NAMALWA (cell line): ENCODE measurements at regions not wholly inside any gene's neighbourhood (a gene's known extent, or its start where the extent isn't known, plus 50 kb on each side); places are given as distances from the start of the nearest gene placed in this dataset.
A peak's percentile ranks its signal among the peaks of the same experiment; 100 is the strongest.
"Not testable (repeated sequence)": the region's sequence is repeated elsewhere in the genome, so short reads cannot be mapped to it uniquely, and the experiment has no call there.

ENCODE experiments used
- DNase-seq: peaks from one replicate; pipeline ENCODE4 v3.0.0-alpha.2; 2015; ENCODE audit warnings: low spot score

GRCh38 chr2:64251497-64252250 lies 107.5 kb upstream of the PELI1 start:
- no peak for DNase-seq

GRCh38 chr2:64252251-64252978 lies 108.2 kb upstream of the PELI1 start:
- not testable (repeated sequence) for DNase-seq

- DNase-seq, result not testable (repeated sequence)
These were observed 109.2 kb upstream of the PELI1 start for GRCh38 chr2:64253421-64253820.

GRCh38 chr2:64258566-64258965 lies 114.3 kb upstream of the PELI1 start:
- no peak for DNase-seq

DNA sequence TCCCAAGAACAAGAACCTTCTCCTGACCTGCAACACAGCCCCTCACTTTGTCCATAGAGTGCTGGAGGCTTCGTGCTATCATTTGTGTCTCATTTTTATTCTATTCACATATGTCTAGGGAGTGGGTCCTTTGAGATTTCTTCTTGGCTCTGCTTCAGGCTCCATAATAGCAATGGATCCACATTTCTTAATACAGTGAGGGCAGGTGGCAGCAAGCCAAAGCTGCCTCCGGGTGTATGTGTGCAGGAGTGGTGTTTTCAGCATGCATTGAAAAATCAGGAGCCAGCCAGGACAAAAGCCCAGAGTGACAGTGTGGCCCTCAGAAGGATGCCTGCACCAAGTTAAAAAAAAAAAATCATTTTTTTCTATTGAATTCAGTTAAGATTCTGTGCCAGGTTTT lies 115.1 kb upstream of the PELI1 start:
- DNase-seq, result no peak

DNA sequence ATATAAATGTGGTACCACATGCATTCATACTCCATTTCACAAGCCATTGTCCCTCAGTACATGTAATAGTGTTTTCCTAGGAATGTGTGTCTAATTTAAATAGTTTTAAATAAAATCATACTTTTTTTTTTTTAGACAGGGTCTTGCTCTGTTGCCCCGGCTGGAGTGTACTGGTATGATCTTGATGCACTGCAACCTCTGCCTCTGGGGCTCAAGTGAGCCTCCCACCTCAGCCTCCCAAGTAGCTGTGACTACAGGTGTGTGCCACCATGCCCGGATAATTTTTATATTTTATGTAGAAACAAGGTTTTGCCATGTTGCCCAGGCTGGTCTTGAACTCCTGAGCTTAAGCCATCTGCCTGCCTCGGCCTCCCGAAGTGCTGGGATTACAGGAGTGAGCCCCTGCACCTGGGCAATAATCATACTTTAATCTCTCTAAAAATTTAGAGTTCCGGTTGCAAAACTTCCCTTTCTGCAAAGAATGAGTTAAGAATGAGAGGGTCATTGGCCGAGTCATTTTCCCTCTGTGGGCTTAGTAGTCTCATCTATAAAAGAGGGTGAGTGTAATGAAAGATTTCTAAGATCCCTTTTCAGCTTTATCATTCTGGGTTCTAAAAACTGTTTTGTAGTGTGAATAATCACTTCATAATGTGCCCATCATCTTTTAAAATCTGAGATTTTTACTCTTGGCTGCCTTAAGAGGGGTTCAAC lies 116.0 kb upstream of the PELI1 start:
- no peak for DNase-seq

GRCh38 chr2:64260817-64261216 lies 116.6 kb upstream of the PELI1 start:
- peak; percentile 87 for DNase-seq

DNA sequence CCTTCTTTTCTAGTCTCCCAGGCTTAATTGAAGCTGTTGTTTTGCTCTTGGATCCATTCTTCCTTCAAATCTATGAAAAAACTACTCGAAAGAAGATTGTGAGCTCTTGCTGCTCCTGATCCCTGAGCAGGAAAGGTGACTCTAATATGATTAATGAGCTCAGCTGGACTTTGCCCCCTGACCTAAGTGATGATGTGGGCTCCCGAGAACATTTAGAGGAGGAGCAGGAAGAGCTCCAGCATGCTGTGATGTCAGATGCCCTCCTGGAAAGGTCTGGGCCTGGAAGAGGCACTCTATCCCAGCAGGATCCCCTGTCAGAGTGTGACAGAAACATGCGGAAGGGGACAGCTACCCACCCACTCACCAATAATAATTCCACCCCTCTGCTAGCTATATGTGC lies 117.9 kb upstream of the PELI1 start:
- no peak for DNase-seq

- DNase-seq, result no peak
These were observed 118.6 kb upstream of the PELI1 start for GRCh38 chr2:64262816-64263215.

DNA sequence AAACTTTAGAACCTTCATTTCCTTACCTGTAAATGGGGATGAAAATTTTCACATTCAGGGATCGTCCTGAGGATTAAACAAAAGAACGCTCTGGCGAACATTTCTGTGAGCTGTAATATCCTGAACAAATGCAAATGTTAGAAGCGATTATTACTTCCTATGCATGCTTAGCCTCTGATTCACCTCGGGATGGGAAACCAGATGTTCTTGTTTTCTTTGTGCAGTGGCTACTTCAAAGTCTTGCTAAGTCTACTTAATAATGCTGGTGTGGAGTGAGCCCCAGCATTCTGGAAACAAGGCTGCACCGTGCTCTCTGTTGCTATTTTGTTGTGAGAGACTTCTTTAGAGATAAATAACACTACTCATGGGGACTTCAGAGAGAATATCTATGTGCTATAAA lies 119.1 kb upstream of the PELI1 start:
- DNase-seq, result no peak

DNA sequence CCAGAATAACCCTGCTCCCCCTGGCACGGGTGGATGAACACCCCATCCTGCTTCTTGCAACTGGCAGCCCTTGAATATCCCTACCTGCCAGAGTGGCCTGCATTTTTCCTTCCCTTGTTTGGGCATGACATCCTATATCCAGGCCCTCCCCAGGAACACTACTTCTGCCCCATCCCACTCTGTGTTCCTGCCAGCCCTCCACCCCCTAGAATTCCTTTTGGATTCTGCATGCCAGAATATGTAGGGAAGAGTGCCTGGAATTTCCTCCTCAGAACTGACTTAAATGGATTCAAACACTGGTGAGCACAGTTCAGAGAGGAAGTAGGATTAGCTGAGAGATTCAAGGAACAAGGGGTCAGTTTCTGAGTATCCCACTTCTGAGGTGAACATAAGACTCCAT lies 123.5 kb upstream of the PELI1 start:
- DNase-seq, result no peak

DNA sequence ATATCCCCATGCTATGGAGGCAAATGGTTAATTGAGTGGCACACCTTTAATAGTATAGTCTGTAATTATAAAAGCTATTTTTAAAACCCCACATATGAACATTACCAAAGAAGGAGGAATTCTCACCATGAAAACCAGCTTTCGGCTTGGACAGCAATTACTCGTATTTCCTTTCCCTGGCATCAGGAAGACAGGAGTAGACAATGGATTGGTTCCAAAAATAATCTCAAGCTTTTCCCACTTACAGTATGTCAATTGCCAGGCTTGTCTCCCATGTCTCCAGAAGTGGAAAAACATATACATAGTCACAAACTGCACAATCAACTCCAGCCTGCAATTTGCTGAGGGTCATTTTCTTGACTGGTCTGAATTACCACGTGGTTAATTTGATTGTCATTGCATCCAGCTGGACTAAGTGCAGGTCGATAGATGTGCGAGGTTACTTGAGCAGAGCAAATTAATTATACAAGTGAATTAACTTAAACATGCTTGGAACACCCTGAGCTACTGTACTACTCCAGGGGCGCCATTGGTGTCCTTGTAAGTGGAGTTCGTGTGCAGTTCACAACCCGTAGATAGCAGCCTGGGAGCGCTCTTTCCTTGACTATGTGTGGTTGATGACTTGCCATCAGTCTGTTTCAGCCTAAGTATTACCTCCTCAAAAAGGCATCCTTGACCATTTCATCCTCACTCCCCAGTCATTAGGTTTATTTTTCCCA lies 124.3 kb upstream of the PELI1 start:
- DNase-seq, result no peak

GRCh38 chr2:64273524-64274398 lies 129.5 kb upstream of the PELI1 start:
- DNase-seq, result no peak

- DNase-seq, result no peak
These were observed 130.4 kb upstream of the PELI1 start for GRCh38 chr2:64274399-64275173.

DNA sequence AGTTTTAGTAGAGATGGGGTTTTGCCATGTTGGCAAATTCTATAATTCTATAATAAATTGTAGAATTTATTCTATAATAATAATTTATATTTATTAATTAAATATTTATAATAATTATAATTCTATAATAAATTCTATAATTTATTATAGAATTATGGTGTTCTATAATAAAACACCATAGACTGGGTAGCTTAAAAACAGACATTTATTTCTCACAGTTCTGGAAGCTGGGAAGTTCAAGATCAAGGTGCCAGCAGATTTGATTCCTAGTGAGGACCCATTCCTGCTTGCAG lies 130.9 kb upstream of the PELI1 start:
- no peak for DNase-seq

DNA sequence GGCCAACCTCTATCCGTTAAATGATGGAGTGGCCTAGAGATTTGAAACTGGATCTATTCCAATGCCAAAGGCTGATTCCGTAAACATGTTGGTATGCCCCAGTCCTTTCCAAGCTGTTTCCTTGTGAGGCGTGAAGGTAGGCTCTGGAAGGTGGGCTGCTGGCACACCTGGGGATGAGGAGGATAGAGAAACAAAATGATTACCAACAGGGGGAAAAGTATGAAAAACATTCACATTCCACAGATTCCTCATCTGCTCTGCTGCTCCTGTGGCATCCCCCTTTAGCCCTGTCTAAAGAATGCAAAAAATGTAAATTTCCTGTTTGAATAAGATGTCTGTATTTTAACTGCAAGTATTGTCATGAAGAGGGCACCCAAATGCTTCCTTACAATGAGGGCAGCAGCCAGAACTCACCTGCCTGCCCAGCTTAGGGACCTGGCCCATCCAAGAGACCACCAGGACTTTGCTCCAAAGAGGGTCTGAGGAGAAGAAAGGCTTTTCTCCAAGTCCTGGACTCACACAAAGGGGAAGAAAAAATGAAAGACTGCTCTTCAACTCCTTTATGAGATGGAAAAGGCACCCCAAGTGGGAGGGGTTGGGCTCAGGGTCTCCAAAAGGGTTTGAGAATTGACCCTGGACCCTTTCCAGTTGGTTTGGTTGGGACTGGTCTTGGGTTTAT lies 132.3 kb upstream of the PELI1 start:
- DNase-seq, result no peak

- DNase-seq, result peak; percentile 38
These were observed 133.1 kb upstream of the PELI1 start for GRCh38 chr2:64277101-64277849.

- DNase-seq, result not testable (repeated sequence)
These were observed 136.6 kb upstream of the PELI1 start for GRCh38 chr2:64280812-64281211.

DNA sequence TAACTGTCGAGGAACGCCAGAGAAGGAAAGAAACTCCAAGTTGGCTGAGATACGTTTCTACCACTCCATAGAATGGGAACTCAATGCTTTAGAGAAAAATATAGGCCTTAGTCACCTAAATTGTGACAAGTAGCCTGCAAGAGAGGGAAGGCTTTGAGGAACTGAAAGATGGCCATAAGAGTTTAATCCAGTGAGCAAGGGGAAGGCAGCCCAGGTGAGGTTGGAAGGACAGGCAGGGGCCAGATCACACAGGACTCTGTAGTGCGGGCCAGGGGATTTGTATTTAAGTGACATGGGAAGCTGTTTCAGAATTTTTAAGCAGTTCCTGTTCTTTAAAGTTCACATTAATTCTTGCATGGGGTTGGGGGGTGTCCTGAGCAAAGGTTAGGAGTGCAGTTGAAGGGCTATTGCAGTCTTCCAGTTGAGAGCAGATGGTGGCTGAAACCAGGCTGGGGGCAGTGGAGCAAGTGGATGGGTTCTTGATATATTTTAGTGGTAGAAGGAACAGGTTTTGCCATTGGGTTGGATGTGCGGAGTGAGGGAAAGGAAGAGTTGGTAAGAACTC lies 138.9 kb upstream of the PELI1 start:
- DNase-seq, result no peak
